IMR-90 (cell line): ENCODE measurements at regions not wholly inside any gene's neighbourhood (a gene's known extent, or its start where the extent isn't known, plus 50 kb on each side); places are given as distances from the start of the nearest gene placed in this dataset.

ENCODE experiments used
- ATAC-seq: fragments of 200-7000 bp; cut with Tn5 transposase; 2 replicates; pipeline ENCODE4 v1.9.1; 2020; ENCODE audit warnings: low read depth, mild to moderate bottlenecking, moderate library complexity
- BruUV-seq: library from RNA; stranded (reverse); fragments of 400-500 nt; replicated peaks from 2 replicates; lab custom pipeline; 2021; lab: Mats Ljungman, UMichigan
- CTCF ChIA-PET: fragments of 300-600 bp; formaldehyde crosslinking; extraction: SDS; loops from one replicate; lab custom pipeline; 2021; ENCODE audit warnings: antibody characterized with exemption; lab: Yijun Ruan, JAX
- POLR2A ChIA-PET: fragments of 300-600 bp; sonication (Branson Sonifier 250); formaldehyde crosslinking; loops from one replicate; lab custom pipeline; 2022; ENCODE audit warnings: antibody characterized with exemption; ENCODE audit not compliant: unreplicated experiment; lab: Charles Lee
- DNase-seq: peaks from one replicate; pipeline ENCODE4 v3.0.0; 2013
- H2AFZ ChIP-seq: replicated peaks from 2 replicates; pipeline ENCODE3; 2013; ENCODE audit warnings: low read length, mild to moderate bottlenecking; ENCODE audit not compliant: poor library complexity
- H2AK5ac ChIP-seq: 2 replicates; pipeline ENCODE4 v1.6.1; 2013; ENCODE audit warnings: low read depth, low read length, inconsistent platforms
- H2AK9ac ChIP-seq: replicated peaks from 2 replicates; pipeline ENCODE3; 2013; ENCODE audit warnings: mild to moderate bottlenecking, low read depth, low read length, moderate library complexity; ENCODE audit not compliant: poor library complexity
- H2BK120ac ChIP-seq: 2 replicates; pipeline ENCODE4 v1.6.1; 2013; ENCODE audit warnings: low read depth, low read length, inconsistent platforms
- H2BK15ac ChIP-seq: 3 replicates; pipeline ENCODE4 v1.6.1; 2013; ENCODE audit warnings: low read depth, low read length, inconsistent platforms
- H2BK20ac ChIP-seq: 2 replicates; pipeline ENCODE4 v1.6.1; 2013; ENCODE audit warnings: low read depth, mild to moderate bottlenecking, inconsistent platforms, low read length, moderate library complexity
- H2BK5ac ChIP-seq: 2 replicates; pipeline ENCODE4 v1.6.1; 2013; ENCODE audit warnings: mild to moderate bottlenecking, low read depth, low read length, inconsistent platforms; ENCODE audit not compliant: poor library complexity, severe bottlenecking
- H3K14ac ChIP-seq: replicated peaks from 2 replicates; pipeline ENCODE4 v1.6.1; 2013; ENCODE audit warnings: low read depth, low read length, inconsistent platforms
- H3K18ac ChIP-seq: 2 replicates; pipeline ENCODE4 v1.6.1; 2013; ENCODE audit warnings: low read depth, low read length, control low read depth
- H3K23ac ChIP-seq: 2 replicates; pipeline ENCODE4 v1.6.1; 2013; ENCODE audit warnings: low read depth, low read length, inconsistent platforms
- H3K27ac ChIP-seq: 2 replicates; pipeline ENCODE4 v1.5.1; 2013; ENCODE audit warnings: mild to moderate bottlenecking, control low read depth, low read length; ENCODE audit not compliant: insufficient read depth
- H3K27me3 ChIP-seq: 2 replicates; pipeline ENCODE4 v1.6.1; 2013; ENCODE audit warnings: low read length; ENCODE audit not compliant: control insufficient read depth, insufficient read depth
- H3K36me3 ChIP-seq: 2 replicates; pipeline ENCODE4 v1.6.1; 2013; ENCODE audit warnings: low read length, mixed read lengths; ENCODE audit not compliant: control insufficient read depth, insufficient read depth
- H3K4ac ChIP-seq: 2 replicates; pipeline ENCODE4 v1.6.1; 2013; ENCODE audit warnings: low read depth, low read length, inconsistent platforms
- H3K4me1 ChIP-seq: 2 replicates; pipeline ENCODE4 v1.6.1; 2013; ENCODE audit warnings: low read length, mixed read lengths; ENCODE audit not compliant: control insufficient read depth, insufficient read depth
- H3K4me2 ChIP-seq: 2 replicates; pipeline ENCODE4 v1.6.1; 2013; ENCODE audit warnings: low read depth, mild to moderate bottlenecking, control low read depth, low read length, moderate library complexity
- H3K4me3 ChIP-seq: 2 replicates; pipeline ENCODE4 v1.5.1; 2013; ENCODE audit warnings: low read depth, mild to moderate bottlenecking, control low read depth, low read length, moderate library complexity; ENCODE audit not compliant: insufficient read depth
- H3K56ac ChIP-seq: 2 replicates; pipeline ENCODE4 v1.6.1; 2013; ENCODE audit warnings: low read length, inconsistent platforms; ENCODE audit not compliant: insufficient read depth; ENCODE audit errors: extremely low read depth
- H3K79me1 ChIP-seq, 2 experiments: 2 replicates each; pipeline ENCODE4 v1.6.1; 2013; ENCODE audit warnings: low read length in 2 of 2, inconsistent platforms in 1 of 2, low read depth in 1 of 2
- H3K9ac ChIP-seq: 2 replicates; pipeline ENCODE4 v1.6.1; 2013; ENCODE audit warnings: low read depth, low read length, control low read depth
- H3K9me1 ChIP-seq: 2 replicates; pipeline ENCODE4 v1.6.1; 2013; ENCODE audit warnings: low read length, inconsistent platforms; ENCODE audit not compliant: insufficient read depth
- H3K9me3 ChIP-seq: 2 replicates; pipeline ENCODE4 v1.6.1; 2013; ENCODE audit warnings: low read length; ENCODE audit not compliant: control insufficient read depth, insufficient read depth
- H4K20me1 ChIP-seq: 2 replicates; pipeline ENCODE4 v1.6.1; 2013; ENCODE audit warnings: low read length, inconsistent platforms; ENCODE audit not compliant: insufficient read depth
- H4K5ac ChIP-seq: 2 replicates; pipeline ENCODE4 v1.6.1; 2013; ENCODE audit warnings: mild to moderate bottlenecking, low read depth, low read length, control low read depth
- H4K8ac ChIP-seq, 2 experiments: 2 replicates each; pipeline ENCODE4 v1.6.1; 2013; ENCODE audit warnings: low read depth in 2 of 2, low read length in 2 of 2, control low read depth in 1 of 2, inconsistent platforms in 1 of 2
- H4K91ac ChIP-seq: 2 replicates; pipeline ENCODE4 v1.6.1; 2013; ENCODE audit warnings: low read depth, low read length, inconsistent platforms; ENCODE audit not compliant: insufficient read depth
- BHLHE40 ChIP-seq: fragments of 150-350 bp; IDR thresholded peaks from 2 replicates; pipeline ENCODE4 v1.6.1; 2016; ENCODE audit warnings: mild to moderate bottlenecking, low read depth, low read length
- FOS ChIP-seq: fragments of 150-350 bp; IDR thresholded peaks from 2 replicates; pipeline ENCODE4 v1.6.1; 2016; ENCODE audit warnings: low read depth, low read length
- MAFK ChIP-seq: IDR thresholded peaks from 2 replicates; pipeline ENCODE4 v1.6.1; 2012; ENCODE audit warnings: low read depth, low read length, improper control_type of control experiment
- MXI1 ChIP-seq: IDR thresholded peaks from 2 replicates; pipeline ENCODE4 v1.6.1; 2012; ENCODE audit warnings: low read depth, mild to moderate bottlenecking, low read length, moderate library complexity, borderline replicate concordance
- NFE2L2 ChIP-seq: fragments of 150-350 bp; IDR thresholded peaks from 2 replicates; pipeline ENCODE4 v1.6.1; 2016; ENCODE audit warnings: low read depth, mild to moderate bottlenecking, low read length
- POLR2A ChIP-seq: IDR thresholded peaks from 2 replicates; pipeline ENCODE4 v1.6.1; 2012; ENCODE audit warnings: mild to moderate bottlenecking, low read depth, low read length
- RAD21 ChIP-seq: IDR thresholded peaks from 2 replicates; pipeline ENCODE4 v1.6.1; 2012; ENCODE audit warnings: low read length, improper control_type of control experiment
- RCOR1 ChIP-seq: IDR thresholded peaks from 2 replicates; pipeline ENCODE4 v1.6.1; 2012; ENCODE audit warnings: mild to moderate bottlenecking, low read length, improper control_type of control experiment; ENCODE audit not compliant: insufficient replicate concordance
- SMC3 ChIP-seq: fragments of 150-350 bp; IDR thresholded peaks from 2 replicates; pipeline ENCODE4 v1.6.1; 2016; ENCODE audit warnings: low read depth, mild to moderate bottlenecking, antibody characterized with exemption, low read length, moderate library complexity
- WGBS, 2 experiments: methylation state at CpG; one replicate each; pipeline versions ENCODE4 v1.1.5 to v1.1.7; 2013; ENCODE audit warnings: missing lambda C conversion rate in 2 of 2; ENCODE audit not compliant: insufficient read length in 1 of 2; ENCODE audit errors: extremely low coverage in 2 of 2; 5-methylcytosine and 5-hydroxymethylcytosine counted together
- dilution Hi-C: fragments of 300-500 bp; cut with HindIII; formaldehyde crosslinking; loops from one replicate; pipeline ENCODE4 v1.14.3; 2018; ENCODE audit warnings: low sequenced_read_pairs; ENCODE audit not compliant: unreplicated experiment
- in situ Hi-C: fragments of 300-500 bp; cut with MboI; formaldehyde crosslinking; loops from 3 replicates; pipeline ENCODE4 v1.14.3; 2019; ENCODE audit warnings: low sequenced_read_pairs, inconsistent platforms, mixed read lengths
- intact Hi-C: fragments of 100-400 bp; cut with micrococcal nuclease; formaldehyde crosslinking; loops from 2 replicates; pipeline ENCODE4 v1.10.0; 2022
- TF ChIP-seq, protein P1 (sequence below): conservative IDR thresholded peaks from 2 replicates; pipeline ENCODE4 v1.5.1; 2012; ENCODE audit warnings: mild to moderate bottlenecking, low read depth, low read length, improper control_type of control experiment
- TF ChIP-seq, protein P2 (sequence below): fragments of 150-350 bp; IDR thresholded peaks from 2 replicates; pipeline ENCODE4 v1.6.1; 2017; ENCODE audit warnings: mild to moderate bottlenecking, antibody characterized with exemption, low read length, low read depth
- TF ChIP-seq, protein P3 (sequence below): fragments of 150-350 bp; IDR thresholded peaks from 2 replicates; pipeline ENCODE4 v1.6.1; 2016; ENCODE audit warnings: low read depth, mild to moderate bottlenecking, low read length, moderate library complexity, borderline replicate concordance

DNA sequence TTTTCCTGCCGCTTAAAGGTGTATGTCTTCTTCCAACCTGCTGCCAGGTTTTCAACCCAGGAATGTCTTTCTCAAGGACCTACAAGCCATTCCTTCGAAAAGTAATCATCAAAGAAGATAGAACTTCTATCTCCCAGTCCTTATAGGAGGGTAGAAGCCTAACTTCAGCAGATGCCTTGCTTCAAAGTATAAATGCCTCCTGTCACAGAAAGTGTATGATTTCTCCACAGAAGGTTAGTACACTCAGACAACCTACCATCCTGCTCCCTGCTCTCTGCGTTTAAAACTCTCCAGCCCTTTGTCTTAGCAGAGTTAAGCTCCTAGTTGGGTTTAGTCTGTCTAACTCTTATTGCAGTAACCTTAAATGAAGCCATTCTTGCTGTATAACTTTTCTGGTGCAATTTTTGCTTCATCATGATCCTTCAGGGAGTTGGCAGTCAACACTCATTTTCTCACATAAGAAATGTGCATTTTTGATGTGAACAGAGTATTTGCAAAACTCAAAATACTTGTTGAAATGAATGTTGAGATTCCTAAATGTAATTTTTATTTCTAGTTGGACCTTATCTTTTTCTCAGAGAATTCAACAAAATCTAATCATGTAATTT is 737.5 kb downstream of the LIG4 start:
- Histone ChIP-seq H3K4ac (no peak overlapping the region), H2BK5ac (peak overlapping the region; percentile 33), H2BK15ac (no peak overlapping the region), H2BK20ac (no peak overlapping the region), H3K9ac (no peak overlapping the region), H4K8ac (0 out of 4 replicates have a peak overlapping the region, but pooled peaks of 1 of the 2 experiments have one; percentile 6), H3K4me1 (peaks cover 6% of the 10 kb centered on the region; the same call in 1 of the 2 replicates), H4K91ac (no peak overlapping the region), H2AFZ (no peak overlapping the region), H2AK5ac (0 out of 2 replicates have a peak overlapping the region, but pooled peaks have one; percentile 2), H3K14ac (no peak overlapping the region), H3K23ac (no peak overlapping the region), H4K5ac (no peak overlapping the region; the same call in 1 of the 2 replicates), H2BK120ac (no peak overlapping the region), H3K9me1 (no peaks in the 10 kb centered on the region), H3K9me3 (no peaks in the 10 kb centered on the region), H3K18ac (peak overlapping the region; percentile 76; the same call in 1 of the 2 replicates), H3K56ac (no peak overlapping the region), H3K27ac (no peak overlapping the region), H3K27me3 (no peaks in the 10 kb centered on the region), H2AK9ac (no peak overlapping the region), H3K79me1 (peaks cover 18 to 31% of the 10 kb centered on the region in 2 experiments), H3K4me3 (no peak overlapping the region), H3K36me3 (no peaks in the 10 kb centered on the region), H3K4me2 (no peak overlapping the region), H4K20me1 (no peaks in the 10 kb centered on the region)
- intact Hi-C loops (no loop called here), dilution Hi-C loops (no loop called here), in situ Hi-C loops (no loop called here)
- TF ChIP-seq FOS (no peak), SMC3 (no peak), MAFK (no peak), MXI1 (no peak), BHLHE40 (no peak), POLR2A (no peak), NFE2L2 (no peak), RAD21 (no peak), RCOR1 (no peak)
- TF ChIP-seq, protein P1, sequence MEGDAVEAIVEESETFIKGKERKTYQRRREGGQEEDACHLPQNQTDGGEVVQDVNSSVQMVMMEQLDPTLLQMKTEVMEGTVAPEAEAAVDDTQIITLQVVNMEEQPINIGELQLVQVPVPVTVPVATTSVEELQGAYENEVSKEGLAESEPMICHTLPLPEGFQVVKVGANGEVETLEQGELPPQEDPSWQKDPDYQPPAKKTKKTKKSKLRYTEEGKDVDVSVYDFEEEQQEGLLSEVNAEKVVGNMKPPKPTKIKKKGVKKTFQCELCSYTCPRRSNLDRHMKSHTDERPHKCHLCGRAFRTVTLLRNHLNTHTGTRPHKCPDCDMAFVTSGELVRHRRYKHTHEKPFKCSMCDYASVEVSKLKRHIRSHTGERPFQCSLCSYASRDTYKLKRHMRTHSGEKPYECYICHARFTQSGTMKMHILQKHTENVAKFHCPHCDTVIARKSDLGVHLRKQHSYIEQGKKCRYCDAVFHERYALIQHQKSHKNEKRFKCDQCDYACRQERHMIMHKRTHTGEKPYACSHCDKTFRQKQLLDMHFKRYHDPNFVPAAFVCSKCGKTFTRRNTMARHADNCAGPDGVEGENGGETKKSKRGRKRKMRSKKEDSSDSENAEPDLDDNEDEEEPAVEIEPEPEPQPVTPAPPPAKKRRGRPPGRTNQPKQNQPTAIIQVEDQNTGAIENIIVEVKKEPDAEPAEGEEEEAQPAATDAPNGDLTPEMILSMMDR, result no peak
- TF ChIP-seq, protein P2, sequence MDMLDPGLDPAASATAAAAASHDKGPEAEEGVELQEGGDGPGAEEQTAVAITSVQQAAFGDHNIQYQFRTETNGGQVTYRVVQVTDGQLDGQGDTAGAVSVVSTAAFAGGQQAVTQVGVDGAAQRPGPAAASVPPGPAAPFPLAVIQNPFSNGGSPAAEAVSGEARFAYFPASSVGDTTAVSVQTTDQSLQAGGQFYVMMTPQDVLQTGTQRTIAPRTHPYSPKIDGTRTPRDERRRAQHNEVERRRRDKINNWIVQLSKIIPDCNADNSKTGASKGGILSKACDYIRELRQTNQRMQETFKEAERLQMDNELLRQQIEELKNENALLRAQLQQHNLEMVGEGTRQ, result no peak
- TF ChIP-seq, protein P3, sequence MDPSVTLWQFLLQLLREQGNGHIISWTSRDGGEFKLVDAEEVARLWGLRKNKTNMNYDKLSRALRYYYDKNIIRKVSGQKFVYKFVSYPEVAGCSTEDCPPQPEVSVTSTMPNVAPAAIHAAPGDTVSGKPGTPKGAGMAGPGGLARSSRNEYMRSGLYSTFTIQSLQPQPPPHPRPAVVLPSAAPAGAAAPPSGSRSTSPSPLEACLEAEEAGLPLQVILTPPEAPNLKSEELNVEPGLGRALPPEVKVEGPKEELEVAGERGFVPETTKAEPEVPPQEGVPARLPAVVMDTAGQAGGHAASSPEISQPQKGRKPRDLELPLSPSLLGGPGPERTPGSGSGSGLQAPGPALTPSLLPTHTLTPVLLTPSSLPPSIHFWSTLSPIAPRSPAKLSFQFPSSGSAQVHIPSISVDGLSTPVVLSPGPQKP, result no peak
- no TSS peak for BruUV-seq
- POLR2A ChIA-PET, result no interaction called here
- WGBS, 2 experiments, result no CpG with 5 or more reads among the region's 3 CpGs
- CTCF ChIA-PET, result no interaction called here
- ATAC-seq (no peak), DNase-seq (no peak)
